CD4-positive, alpha-beta T cell treated with Interleukin-12 subunit alpha and Interleukin-12 subunit beta, for 1 hour (primary cell): ENCODE measurements at regions not wholly inside any gene's neighbourhood (a gene's known extent, or its start where the extent isn't known, plus 50 kb on each side); places are given as distances from the start of the nearest gene placed in this dataset.
"Not testable (repeated sequence)": the region's sequence is repeated elsewhere in the genome, so short reads cannot be mapped to it uniquely, and the experiment has no call there.

Experiments used
- DNase-seq: peaks from one replicate; pipeline ENCODE4 v3.0.0-alpha.2; 2020

DNA sequence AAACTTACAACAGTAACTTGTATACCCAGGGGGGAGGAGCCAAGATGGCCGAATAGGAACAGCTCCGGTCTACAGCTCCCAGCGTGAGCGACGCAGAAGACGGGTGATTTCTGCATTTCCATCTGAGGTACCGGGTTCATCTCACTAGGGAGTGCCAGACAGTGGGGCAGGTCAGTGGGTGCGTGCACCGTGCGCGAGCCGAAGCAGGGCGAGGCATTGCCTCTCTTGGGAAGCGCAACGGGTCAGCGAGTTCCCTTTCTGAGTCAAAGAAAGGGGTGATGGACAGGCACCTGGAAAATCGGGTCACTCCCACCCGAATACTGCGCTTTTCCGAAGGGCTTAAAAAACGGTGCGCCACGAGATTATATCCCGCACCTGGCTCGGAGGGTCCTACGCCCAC lies 278.8 kb downstream of the FAM47B start:
- not testable (repeated sequence) for DNase-seq

- DNase-seq, result no peak
Measured at GRCh38 chrX:35244088-35244741, 301.6 kb downstream of the FAM47B start.

GRCh38 chrX:35244796-35245508 lies 302.4 kb downstream of the FAM47B start:
- no peak for DNase-seq

GRCh38 chrX:35251226-35251625 lies 308.6 kb downstream of the FAM47B start:
- DNase-seq, result no peak

GRCh38 chrX:35276115-35276514 lies 333.5 kb downstream of the FAM47B start:
- no peak for DNase-seq

DNA sequence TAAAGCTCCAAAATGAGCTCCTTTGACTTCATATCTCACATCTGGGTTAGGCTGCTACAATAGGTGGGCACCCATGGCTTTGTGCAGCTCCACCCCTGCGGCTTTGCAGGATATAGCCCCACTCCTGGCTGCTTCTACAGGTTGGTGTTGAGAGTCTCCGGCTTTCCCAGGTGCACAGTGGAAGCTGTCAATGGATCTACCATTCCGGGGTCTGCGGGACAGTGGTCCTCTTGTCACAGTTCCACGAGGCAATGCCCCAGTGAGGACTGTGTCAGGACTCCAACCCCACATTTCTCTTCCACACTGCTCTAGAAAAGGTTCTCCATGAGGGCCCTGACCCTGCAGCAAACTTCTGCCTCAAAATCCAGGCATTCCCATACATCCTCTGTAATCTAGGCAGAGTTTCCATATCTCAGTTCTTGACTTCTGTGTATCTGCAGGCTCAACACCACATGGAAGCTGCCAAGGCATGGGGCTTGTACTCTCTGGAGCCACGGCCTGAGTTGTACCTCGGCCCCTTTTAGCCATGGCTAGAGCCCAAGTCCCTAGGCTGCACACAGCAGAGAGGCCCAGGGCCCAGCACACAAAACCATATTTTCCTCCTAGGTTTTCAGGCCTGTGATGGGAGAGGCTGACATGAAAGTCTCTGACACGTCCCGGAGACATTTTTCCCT lies 342.8 kb downstream of the FAM47B start:
- no peak for DNase-seq

DNA sequence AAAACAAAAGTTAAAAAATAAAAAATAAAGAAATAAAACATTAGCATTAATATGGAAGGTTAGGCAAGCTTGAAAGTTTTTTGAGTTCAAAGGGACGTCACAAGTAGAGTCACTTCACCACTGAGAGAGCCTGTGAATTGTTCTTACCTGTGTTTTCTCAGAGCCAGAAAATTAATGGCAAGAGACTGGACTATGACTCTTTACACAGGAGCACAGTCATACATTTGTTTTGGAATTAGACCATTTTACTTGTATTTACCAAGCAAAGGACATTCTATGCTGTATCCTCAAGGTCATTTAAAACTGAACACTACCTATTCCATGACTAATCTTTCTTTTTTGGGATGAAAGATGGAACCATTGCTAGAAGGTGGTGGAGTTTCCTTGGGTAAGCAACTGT lies 346.1 kb downstream of the FAM47B start:
- DNase-seq, result no peak

- no peak for DNase-seq
Measured at GRCh38 chrX:35289952-35290351, 347.4 kb downstream of the FAM47B start.

DNA sequence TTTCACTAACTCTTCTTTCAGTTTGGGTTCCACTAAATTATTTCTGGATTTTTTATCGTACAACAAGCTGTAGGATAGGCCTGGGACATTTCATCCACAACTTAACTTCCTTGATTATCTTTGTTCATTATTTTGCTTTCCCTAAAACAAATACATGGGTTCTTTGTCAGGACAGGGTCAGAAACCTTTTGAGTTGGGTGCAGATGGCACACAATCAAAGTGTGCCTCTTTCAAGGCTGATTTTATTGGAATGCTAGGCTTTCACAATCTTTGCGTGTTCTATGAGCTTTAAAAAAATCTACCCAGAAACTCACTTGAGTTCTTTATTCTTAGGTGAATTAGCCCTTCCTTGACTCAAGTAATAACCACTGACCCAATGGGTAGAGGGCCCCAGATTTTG lies 348.4 kb downstream of the FAM47B start:
- DNase-seq, result no peak

- no peak for DNase-seq
Measured at GRCh38 chrX:35292522-35292921, 349.9 kb downstream of the FAM47B start.

DNA sequence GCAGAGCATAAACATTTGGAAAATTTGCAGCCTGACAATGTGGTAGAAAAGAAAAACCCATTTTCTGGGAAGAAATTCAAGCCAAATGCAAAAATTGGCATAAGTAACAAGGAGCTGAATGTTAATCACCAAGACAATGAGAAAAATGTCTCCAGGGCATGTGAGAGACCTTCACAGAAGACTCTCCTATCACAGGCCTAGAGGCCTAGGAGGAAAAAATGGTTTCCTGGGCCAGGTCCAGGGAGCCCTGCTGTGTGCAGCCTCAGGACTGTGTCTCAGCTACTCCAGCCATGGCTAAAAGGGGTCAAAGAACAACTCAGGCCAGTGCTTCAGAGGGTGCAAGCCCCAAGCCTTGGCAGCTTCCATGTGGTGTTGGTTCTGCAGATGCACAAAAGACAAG lies 362.4 kb downstream of the FAM47B start:
- DNase-seq, result not testable (repeated sequence)

DNA sequence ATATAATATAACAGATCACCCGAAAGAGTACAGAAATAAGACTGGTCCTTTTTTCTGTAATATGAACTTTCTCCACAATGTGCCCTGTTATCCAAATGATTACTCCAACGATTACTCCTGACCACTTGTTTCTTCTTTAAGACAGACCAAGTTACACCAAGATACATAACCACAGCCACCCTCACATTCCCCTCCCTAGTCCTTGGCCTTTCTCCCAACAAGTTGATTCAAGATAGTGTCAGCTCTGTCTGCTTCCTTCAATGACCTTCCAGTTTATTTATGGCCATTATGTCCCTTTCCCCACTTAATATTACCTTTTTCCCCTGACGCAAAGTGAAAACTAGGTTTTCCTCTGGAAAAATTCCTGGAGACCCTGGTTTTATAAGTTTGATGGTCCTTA lies 397.2 kb downstream of the FAM47B start:
- no peak for DNase-seq

- no peak for DNase-seq
Measured at GRCh38 chrX:35340465-35340864, 397.9 kb downstream of the FAM47B start.

DNA sequence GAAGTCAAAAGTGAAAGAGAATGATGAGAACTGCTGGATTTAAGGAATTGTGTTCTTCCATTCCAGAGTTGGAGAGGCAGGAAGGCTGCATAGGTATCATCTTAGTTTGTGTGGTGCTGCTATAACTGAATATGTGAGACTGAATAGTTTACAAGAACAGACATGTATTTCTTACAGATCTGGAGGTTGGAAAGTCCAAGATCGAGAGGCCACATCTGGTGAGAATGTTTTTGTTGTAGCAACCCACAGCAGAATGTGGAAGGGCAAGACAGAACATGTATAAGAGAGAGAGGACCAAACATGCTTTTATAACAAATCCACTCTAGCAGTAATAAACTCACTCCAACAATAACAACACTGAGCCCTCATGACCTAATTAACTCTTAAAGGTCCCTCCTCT lies 408.6 kb downstream of the FAM47B start:
- DNase-seq, result no peak

DNA sequence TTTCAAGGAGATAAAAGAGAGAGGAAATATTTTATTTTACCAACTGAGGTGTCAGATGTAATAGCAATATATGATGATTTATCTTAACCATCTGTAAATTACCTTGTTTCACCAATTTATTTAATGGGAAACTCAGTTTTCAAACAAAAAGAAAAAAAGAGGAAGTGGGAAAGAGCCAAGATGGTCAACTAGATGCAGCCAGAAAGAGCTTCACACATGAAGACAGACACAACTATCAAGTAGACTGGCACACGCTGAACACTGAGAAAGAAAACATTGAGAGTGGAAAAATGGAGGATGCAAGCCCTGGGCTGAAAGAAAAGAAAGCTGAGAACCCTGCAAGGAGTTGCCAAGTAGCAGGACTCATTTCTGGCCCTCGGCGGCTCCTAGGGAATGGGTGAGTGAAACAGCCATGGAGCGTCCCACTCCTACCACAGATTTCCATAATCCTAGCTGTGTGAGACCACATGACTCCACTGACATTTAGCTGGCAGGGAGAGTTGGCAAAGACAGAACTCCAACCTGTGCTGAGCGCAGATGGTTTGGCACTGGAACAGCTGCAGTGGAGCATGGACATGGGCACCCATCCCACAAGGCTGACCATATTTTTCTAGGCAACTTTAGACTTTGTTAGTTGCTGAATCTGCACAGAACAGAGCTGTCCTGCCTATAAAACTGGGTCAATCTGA lies 409.3 kb downstream of the FAM47B start:
- DNase-seq, result no peak

GRCh38 chrX:35357656-35358055 lies 415.1 kb downstream of the FAM47B start:
- DNase-seq, result no peak

- no peak for DNase-seq
Measured at GRCh38 chrX:35362866-35363265, 420.3 kb downstream of the FAM47B start.

DNA sequence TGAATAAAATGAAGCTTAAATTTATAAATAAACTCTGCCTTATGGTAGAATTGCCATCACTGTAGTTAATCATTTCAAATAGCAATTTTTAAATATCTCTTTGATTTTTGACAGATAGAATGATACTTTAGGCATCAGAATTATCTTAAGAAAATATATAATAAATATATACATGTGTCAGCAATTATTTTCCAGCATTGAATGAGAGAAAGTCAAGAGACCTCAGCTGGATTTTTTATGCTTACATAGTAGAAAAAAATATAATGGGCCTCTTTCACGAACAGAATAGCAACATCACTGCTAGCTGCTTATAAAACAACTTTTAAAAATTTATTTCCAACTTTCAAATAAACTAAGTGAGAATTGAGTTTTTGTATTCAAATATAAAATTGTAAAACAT lies 424.0 kb upstream of the MAGEB16 start:
- DNase-seq, result no peak

GRCh38 chrX:35380808-35381700 lies 417.1 kb upstream of the MAGEB16 start:
- DNase-seq, result no peak

GRCh38 chrX:35381709-35382108 lies 416.4 kb upstream of the MAGEB16 start:
- not testable (repeated sequence) for DNase-seq

GRCh38 chrX:35382966-35383365 lies 415.2 kb upstream of the MAGEB16 start:
- DNase-seq, result no peak

DNA sequence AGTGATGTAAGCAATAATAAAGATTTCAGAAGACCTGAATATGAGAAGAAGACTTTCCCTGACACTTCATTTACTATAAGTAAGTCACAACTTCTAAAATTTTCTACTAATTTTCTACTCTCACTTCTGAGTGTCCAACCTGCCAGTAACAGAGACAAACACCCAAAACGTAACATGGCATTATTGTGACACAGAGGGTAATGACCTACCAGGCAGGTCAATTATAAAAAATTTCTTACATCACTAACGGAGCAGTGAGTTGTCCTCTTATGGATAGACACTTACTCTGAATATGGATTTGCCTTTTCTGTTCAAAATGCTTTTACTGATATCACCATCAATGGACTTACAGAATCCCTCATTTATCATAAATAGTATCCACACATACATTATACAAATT lies 405.9 kb upstream of the MAGEB16 start:
- DNase-seq, result no peak

GRCh38 chrX:35406386-35406785 lies 391.8 kb upstream of the MAGEB16 start:
- no peak for DNase-seq
